GM21360 (cell line): ENCODE measurements at regions not wholly inside any gene's neighbourhood (a gene's known extent, or its start where the extent isn't known, plus 50 kb on each side); places are given as distances from the start of the nearest gene placed in this dataset.
A peak's percentile ranks its signal among the peaks of the same experiment; 100 is the strongest.
"Not testable (repeated sequence)": the region's sequence is repeated elsewhere in the genome, so short reads cannot be mapped to it uniquely, and the experiment has no call there.

ENCODE experiments used
- ATAC-seq: cut with Tn5 transposase; IDR thresholded peaks from one replicate; pipeline ENCODE4 v1.9.1; 2021; ENCODE audit warnings: mild to moderate bottlenecking, moderate library complexity; ENCODE audit not compliant: unreplicated experiment

- ATAC-seq: not testable (repeated sequence)
Observed at GRCh38 chr17:72464221-72464620, 343.4 kb downstream of the SOX9 start.

- peak; percentile 41 for ATAC-seq
Observed at GRCh38 chr17:72465191-72466024, 344.6 kb downstream of the SOX9 start.

- ATAC-seq: peak; percentile 77
Observed at GRCh38 chr17:72466199-72466598, 345.4 kb downstream of the SOX9 start.

GRCh38 chr17:72466606-72467005, 345.8 kb downstream of the SOX9 start:
- ATAC-seq: no peak

GRCh38 chr17:72467841-72468653, 347.2 kb downstream of the SOX9 start:
- no peak for ATAC-seq

- ATAC-seq: no peak
Observed at GRCh38 chr17:72468841-72469240, 348.0 kb downstream of the SOX9 start.

GRCh38 chr17:72470121-72470705, 349.4 kb downstream of the SOX9 start:
- ATAC-seq: no peak

GRCh38 chr17:72470734-72471133, 349.9 kb downstream of the SOX9 start:
- ATAC-seq: no peak

- ATAC-seq: no peak
Observed at GRCh38 chr17:72471296-72471695, 350.5 kb downstream of the SOX9 start.

GRCh38 chr17:72472106-72472505, 351.3 kb downstream of the SOX9 start:
- no peak for ATAC-seq

- ATAC-seq: not testable (repeated sequence)
Observed at GRCh38 chr17:72472853-72473390, 352.1 kb downstream of the SOX9 start.

- ATAC-seq: no peak
Observed at GRCh38 chr17:72474243-72474642, 353.4 kb downstream of the SOX9 start.

- no peak for ATAC-seq
Observed at GRCh38 chr17:72474719-72475477, 354.1 kb downstream of the SOX9 start.

GRCh38 chr17:72476134-72476533, 355.3 kb downstream of the SOX9 start:
- no peak for ATAC-seq

GRCh38 chr17:72476575-72476986, 355.8 kb downstream of the SOX9 start:
- ATAC-seq: no peak

GRCh38 chr17:72477491-72477890, 356.7 kb downstream of the SOX9 start:
- no peak for ATAC-seq

GRCh38 chr17:72479113-72479512, 358.3 kb downstream of the SOX9 start:
- ATAC-seq: no peak

GRCh38 chr17:72481572-72481971, 360.8 kb downstream of the SOX9 start:
- ATAC-seq: no peak

- no peak for ATAC-seq
Observed at GRCh38 chr17:72485596-72485995, 364.8 kb downstream of the SOX9 start.

- ATAC-seq: no peak
Observed at GRCh38 chr17:72486806-72487205, 366.0 kb downstream of the SOX9 start.
